LHCN-M2 (cell line): ENCODE measurements at regions not wholly inside any gene's neighbourhood (a gene's known extent, or its start where the extent isn't known, plus 50 kb on each side); places are given as distances from the start of the nearest gene placed in this dataset.
"Not testable (repeated sequence)": the region's sequence is repeated elsewhere in the genome, so short reads cannot be mapped to it uniquely, and the experiment has no call there.

ENCODE experiments used
- DNase-seq: peaks from one replicate; pipeline ENCODE4 v3.0.0-alpha.2; 2012; ENCODE audit warnings: low read depth

DNA sequence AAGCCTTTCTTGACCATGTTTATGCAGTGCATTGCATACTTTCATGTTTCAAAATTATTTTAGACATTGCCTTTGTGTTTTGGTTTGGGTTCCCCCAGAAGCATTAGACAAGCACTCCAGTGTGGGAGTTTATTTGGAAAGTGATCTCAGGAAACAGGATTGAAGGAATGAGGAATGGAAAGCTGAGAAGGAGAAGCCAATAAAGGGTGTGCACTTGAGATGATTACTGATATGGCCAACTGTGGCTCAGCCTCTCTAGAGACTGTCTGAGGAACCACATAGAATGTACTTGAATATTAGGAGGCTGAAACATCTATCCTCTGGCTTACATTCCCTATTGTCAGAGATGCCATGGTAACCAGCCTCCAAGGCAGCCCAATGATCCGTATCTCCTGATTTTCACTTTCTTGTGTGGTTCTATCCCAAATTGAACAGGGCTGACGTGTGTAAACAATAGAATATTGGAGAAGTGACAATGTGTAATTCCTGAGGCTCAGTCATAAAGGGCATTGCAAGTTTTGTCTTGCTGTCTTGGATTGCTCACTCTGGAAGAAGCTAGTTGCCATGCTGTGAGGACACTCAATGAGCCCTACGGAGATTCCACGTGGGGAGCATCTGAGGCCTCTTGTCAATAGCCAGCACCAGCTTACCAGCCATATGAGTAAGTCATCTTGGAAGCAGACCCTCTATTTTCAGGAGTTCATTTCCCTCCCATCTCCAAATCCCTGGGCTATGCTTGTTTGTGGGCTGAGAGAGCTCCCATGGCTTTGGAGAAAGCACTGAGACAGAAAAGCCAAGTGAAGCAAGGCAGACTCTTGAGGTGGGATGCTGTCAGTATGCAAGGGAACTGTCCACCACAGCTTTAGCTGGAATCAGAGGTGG, 84.7 kb downstream of the SCN11A start:
- DNase-seq: no peak

DNA sequence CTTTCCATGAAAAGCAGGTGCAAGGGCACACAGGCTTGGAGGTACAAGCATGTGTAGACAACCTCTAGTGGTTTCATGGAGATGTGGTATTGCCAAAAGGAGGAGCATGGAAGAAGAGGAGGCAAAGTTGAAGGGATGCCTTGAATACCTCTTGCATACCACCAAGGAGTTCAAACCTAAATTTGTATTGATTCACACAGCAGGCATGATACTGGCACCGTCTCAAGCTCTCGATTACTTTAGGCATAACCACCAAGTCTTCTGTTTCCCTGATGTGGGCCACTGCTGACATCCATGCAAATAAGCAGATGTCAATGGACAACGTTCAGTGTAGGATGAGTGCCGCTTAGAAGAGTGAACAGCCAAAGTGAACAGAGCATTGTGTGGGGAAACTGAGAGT, 87.1 kb downstream of the SCN11A start:
- DNase-seq: no peak

DNA sequence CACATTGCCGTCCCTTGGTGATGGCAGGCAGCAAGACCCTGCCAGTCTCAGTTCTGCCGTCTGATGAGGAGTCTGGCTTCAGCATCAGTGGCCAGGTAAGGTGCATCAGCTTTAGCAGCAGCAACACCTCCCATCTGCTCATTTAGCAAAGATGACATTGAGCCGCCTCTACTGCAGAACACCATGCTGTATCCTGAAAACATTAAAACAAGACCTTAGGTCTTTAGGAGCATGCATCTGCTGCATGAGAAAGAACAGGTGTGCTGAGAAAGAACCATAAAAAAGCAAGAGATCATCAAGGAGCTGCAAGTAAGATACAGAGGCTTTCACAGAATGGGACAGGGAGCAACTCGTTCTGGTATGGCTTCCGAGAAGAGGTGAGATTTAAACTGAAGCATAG, 87.5 kb downstream of the SCN11A start:
- DNase-seq: no peak

DNA sequence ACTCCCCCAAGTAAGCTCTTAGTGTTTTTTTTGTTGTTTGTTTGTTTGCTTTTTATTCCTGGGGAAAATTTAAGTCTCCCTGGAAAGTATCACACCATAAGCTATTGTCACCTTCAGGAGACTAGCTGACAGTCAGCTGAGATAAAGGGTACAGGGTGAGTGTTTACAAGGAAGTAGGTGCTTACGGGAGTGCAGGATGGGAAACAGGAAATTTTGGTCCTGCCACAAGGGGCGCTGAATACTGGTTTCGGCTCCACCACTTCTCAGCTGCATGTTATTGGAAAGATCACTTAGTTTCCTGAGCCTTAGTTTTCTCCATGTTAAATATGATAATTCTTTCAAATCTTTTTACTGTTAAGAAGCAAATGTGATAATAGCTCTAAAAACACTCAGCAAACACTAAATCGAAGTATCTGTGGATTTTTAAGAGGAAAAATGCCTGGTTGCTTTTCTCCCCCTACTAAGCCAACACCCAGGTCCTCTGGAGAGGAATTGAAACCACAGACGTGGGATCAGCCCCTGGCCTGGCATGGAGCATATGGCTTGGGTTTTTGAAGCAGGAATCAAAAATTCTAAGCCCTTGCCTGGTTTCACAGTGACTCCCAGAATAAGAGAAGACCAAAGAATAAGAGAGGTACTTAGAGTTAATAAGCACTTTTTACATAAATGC, 90.7 kb downstream of the SCN11A start:
- peak; percentile 32 for DNase-seq

DNA sequence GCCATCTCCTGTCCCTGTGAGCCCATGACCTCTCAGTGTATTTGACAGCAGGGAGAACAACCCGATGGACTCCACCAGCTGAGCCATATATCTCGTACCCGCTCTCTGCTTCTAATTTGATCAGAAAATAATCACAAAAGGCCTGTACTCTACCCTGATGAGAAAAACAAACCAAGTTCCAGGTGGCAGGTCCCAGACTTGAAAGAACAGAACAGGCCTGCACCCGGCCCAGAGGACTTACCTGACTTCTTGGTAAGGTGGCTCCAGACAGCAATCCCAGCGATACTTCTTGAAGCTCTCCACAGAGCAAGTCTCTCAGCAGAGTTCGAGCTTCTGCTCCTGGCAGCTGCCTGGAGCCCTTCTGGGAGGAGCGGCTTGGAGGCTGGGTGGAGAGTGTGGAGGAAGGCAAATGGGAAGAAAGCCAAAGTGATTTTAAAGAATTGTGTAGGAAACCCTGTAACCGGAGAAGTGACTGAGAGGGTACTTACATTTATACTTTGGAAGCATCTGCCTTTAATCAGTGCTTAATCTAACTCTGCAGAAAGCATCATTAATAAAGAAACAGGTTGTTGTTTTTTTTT, 91.6 kb downstream of the SCN11A start:
- no peak for DNase-seq

DNA sequence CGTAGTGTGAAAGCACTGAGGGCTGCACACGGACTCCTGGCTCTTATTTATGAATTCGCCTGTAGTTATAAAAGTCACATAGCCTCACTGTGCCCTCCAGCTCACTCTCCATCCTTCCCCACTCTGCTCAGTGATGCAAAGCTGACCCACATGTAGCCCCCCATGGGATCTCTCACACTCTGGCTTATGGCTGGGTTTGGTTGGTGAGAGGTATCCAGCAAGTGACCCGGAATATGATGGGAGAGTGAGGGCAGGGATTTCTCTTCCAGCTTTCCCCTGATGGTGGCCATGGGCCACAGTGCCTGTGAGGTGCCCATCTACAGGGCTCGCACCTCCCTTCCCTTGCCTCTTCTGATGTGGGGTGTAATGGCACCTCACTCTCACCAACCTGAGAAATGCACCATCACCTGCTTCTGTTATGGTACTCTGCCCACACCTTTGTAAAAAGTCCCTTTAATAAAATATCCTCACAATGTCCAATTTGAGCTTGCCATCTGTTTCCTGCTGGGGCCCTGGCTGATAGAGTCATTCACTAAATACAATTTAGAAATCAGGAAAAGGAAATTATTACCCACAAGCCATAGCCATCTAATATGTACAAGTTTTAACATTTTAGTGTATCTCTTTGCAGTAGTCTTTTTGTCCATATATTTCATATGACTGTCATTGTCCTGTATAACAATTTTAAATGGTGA, 93.6 kb downstream of the SCN11A start:
- DNase-seq: no peak

DNA sequence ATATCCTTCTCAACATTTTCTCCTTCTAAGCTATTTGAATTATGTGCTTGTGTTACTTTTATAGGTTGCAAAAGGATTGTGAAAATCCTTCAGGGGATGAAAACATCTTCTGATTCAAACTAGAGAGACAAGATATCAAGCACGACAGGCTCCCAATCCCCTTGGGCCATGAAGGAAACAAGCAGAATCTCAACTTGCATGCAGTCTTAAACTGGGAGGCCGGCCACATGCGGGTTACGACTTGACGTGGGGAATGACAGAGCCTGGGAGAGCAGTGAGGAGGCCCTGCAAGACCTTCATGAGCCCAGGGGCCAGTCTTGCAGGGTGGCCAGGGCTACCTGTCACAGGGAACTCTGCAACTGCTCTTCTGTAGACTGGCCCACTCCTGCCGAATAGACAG, 94.4 kb downstream of the SCN11A start:
- no peak for DNase-seq

DNA sequence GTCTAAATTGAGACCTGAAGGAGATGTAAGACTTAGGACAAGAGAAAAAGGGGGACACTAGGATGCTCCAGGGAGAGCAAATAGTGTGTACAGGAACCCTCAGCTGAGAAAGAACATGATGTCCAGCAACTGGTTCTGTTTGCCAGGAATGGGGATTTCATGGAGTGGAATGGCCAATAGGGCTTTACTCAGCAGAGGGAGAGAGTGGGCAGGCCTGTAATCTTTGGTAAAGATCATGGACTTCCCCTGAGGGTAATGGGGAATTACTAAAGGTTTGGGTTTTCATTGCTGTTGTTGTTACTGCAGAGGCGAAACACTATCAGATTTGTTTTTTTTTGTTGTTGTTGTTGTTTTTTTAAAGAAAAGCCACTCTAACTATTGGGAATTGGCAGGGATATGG, 99.0 kb downstream of the SCN11A start:
- DNase-seq: no peak

DNA sequence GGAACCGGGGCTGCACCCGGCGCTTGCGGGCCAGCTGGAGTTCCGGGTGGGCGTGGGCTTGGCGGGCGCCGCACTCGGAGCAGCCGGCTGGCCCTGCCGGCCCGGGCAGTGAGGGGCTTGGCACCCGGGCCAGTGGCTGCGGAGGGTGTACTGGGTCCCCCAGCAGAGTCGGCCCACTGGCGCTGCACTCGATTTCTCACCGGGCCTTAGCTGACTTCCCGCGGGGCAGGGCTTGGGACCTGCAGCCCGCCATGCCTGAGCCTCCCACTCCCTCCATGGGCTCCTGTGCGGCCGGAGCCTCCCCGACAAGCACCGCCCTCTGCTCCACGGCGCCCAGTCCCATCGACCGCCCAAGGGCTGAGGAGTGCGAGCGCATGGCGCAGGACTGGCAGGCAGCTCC, 100.6 kb downstream of the SCN11A start:
- DNase-seq: not testable (repeated sequence)

DNA sequence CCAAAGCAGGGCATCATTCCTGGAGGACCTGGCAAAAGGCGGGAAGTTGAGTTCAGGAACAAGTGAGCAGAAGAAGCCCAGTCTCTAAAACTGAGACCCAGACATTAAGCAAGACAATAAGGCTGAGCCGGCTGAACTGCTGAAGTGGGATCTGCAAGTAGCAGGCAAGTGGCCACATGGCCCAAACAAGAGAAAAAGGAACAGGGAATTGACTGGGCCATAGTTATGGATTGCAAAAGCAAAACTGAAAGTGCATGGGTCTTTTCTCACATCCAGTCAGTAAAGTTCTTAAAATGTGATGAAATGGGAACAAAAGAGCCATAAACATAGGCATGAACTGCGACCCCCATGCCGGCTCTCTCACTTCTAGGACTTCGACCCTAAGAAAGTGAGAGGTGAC, 101.2 kb downstream of the SCN11A start:
- DNase-seq: no peak

DNA sequence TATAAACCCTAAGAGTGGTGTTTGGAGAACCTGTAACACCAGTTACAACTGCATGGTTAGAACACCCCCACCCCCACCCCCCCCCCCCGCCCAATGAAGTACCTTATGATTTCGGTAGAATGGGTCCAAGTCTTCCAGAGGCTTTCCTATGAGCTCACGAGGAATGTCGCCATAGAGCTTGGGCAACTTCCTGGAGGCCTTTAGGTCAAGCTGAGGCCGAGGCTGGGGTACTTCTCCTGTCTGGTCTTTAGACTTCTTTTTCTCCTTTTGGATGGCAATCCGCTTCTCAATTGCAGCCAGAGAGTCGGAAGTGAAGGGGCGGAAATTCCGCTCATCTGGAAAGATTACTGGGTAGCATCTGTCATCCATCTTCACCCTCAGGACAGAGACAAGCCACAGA, 101.8 kb downstream of the SCN11A start:
- DNase-seq: no peak

DNA sequence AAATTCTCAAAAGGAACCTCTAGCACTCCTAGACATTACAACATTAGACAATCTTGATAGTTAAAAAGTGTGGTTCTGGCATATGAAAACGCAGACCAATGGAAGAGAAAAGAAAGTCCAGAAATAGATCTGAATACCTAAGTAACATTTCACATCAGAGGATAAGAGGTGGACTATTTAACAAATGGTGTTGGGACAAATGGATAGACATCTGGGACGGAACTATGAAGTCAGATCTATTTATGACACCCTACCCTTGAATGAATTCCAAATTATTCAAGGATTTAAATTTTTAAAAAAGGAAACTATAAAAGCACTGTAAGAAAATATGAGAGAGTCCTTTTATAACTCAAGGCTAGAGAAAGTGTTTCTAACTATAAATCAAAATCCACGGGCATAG, 111.3 kb downstream of the SCN11A start:
- no peak for DNase-seq

DNA sequence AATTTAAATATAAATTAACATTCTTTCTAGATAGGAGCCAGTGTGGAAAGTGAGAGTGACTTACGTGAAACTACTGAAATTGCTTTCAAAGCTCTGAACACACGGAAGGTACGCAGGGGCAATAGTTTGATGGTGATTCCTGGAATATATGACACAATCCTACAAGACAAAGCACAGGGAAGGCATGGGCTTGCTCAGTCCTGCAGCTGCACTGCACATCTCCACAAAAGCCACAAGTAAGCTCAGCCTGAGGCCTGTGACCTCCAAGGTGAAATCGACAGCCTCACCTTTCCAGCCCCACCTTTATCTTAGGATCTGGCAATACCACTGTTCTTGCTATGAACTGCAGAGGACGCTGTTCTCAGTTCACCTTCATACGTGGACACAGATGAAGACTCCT, 109.3 kb upstream of the SCN10A start:
- DNase-seq: no peak

DNA sequence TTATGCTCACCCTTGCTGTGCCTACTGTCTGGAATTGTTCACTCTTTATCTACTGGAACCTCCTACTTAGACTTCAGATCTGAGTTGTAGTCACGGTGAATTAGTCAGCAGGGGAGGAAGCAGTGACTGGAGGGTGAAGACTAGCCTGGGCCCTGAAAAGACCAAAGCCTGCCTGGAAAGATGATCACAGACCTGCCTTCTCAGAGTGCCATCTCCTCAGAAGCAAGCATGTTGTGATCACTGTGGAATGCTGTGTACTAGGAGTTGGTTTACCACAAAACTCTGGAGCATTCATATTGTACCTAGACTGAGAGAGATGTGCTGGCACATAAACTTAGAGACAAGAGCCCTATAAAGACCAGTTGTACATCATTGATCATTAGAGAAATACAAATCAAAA, 100.7 kb upstream of the SCN10A start:
- DNase-seq: peak; percentile 36

DNA sequence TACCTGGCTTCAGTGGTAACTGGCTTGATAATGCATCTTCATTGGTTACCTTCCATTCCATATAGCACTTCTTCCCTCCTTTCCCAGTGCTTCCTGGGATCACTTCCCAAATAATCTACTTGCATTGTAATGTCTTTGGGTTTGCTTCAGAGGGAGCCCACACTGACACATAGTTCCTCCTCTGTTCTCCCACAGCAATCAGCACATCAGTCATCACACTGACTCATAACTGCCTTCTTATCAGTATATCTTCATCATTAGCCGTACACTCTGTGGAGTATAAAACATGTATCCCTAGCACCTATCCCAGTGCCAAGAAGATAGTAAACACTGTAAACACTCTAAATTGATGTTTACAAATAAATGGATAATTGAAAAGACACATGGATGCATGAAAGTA, 91.4 kb upstream of the SCN10A start:
- DNase-seq: no peak

DNA sequence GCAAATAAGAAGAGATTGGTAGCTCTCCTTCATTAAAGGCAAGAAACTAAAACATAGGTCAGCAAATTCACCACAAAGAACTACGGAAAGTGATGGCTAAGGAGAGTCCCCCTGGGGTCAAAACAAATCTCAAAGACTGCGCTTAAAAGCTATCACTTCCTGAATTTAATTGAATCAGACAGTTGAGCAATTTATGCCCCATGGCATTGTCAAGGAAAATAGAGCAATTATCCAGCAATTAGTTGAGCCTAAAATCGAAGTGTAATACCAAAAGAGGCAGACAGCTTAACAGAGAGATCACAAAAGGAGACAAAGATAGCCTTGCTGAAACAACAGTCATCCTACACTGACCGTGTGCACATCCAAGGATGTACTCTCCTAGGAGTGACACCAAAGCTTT, 74.4 kb upstream of the SCN10A start:
- no peak for DNase-seq

DNA sequence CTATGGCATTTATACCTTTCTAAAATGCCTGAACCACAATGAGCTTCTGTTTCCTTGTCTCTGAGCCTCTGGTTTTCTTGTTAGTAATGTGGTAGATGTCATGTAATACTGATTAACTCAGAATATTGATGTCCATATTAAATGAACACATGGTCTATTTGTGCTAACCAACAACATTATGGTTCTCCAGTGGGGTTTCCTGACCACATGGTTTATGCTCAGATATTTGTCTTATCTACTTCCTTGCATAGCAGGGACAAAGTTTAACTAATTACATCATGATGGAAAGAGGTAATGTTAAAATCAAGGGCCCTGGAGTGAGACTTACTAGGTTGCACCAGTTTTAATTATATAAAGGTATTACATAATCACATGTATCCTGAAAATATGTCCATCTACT, 62.6 kb upstream of the SCN10A start:
- DNase-seq: no peak
